Fibroblast of pulmonary artery (primary cell): ENCODE measurements at regions not wholly inside any gene's neighbourhood (a gene's known extent, or its start where the extent isn't known, plus 50 kb on each side); places are given as distances from the start of the nearest gene placed in this dataset.

Experiments used
- DNase-seq: peaks from one replicate; pipeline ENCODE4 v3.0.0-alpha.2; 2010; ENCODE audit warnings: low read depth
- H3K4me3 ChIP-seq: replicated peaks from 2 replicates; pipeline ENCODE4 v1.5.1; 2011; ENCODE audit warnings: low read depth, mild to moderate bottlenecking, control low read depth, low read length, moderate library complexity
- TF ChIP-seq, protein P1 (sequence below): IDR thresholded peaks from 2 replicates; pipeline ENCODE4 v1.5.1; 2011; ENCODE audit warnings: mild to moderate bottlenecking, control low read depth, low read length, inconsistent platforms; ENCODE audit errors: missing control alignments

DNA sequence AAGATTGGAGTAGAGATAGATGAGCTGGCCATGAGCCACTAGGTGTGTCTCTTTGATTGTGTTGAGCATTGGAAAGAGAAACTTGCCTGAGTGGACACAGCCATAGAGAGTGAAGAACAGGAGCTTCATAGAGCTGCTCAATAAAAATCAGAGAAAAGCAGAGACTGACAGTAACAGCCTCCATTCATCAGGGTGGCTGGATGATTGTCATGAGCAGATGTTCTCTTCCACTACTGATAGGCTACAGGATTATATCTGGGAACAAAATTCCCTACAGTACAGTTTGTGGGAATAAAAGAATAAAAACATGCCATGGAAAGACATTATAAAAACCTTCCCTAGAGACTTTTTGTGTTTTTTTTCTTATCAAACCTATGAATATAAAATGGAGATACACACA is 404.8 kb upstream of the ACVR2A start:
- no peak overlapping the region for H3K4me3 ChIP-seq
- DNase-seq: no peak
- TF ChIP-seq, protein P1, sequence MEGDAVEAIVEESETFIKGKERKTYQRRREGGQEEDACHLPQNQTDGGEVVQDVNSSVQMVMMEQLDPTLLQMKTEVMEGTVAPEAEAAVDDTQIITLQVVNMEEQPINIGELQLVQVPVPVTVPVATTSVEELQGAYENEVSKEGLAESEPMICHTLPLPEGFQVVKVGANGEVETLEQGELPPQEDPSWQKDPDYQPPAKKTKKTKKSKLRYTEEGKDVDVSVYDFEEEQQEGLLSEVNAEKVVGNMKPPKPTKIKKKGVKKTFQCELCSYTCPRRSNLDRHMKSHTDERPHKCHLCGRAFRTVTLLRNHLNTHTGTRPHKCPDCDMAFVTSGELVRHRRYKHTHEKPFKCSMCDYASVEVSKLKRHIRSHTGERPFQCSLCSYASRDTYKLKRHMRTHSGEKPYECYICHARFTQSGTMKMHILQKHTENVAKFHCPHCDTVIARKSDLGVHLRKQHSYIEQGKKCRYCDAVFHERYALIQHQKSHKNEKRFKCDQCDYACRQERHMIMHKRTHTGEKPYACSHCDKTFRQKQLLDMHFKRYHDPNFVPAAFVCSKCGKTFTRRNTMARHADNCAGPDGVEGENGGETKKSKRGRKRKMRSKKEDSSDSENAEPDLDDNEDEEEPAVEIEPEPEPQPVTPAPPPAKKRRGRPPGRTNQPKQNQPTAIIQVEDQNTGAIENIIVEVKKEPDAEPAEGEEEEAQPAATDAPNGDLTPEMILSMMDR: no peak

GRCh38 chr2:147438882-147439281 is 405.9 kb upstream of the ACVR2A start:
- TF ChIP-seq, protein P1: no peak
- no peak for DNase-seq
- H3K4me3 ChIP-seq: no peak overlapping the region

DNA sequence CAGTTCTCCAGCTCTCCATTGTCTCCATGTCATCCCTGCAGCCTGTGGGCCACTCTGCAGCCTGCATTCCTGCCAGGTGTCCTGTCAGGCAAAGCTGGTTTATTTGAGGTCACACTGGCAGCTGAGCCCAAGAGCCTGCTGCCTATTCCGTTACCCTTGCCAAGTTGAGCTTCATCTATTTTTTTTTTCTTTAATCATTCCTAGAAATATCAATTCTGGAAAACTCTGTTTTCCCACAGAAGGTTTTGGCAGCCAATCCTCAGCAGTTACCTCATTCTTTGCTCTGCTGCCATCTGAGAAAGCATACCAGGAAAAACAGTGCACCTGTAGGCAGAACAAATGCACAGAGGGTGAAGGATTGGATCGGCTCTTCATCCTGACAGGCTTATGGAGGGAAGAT is 411.0 kb upstream of the ACVR2A start:
- DNase-seq: no peak
- no peak overlapping the region for H3K4me3 ChIP-seq
- TF ChIP-seq, protein P1: no peak

DNA sequence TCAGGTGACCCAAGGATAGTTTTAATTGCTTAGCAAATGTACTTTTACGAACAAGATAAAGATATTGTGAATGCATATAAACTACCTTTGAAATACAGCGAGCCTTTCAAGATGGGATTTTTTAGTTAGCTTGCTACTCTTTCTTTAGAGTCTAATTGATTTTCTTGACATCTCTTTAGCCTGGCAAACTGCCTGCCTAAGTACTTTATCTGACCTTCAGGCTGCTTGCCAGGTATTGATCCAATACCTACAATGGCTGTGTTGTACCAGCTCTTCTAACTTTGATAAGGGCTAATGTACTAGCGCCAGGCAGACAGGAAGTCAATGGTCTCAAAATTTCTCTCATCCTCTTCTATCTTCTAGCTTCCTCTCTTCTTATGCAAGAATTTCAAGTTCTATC is 414.4 kb upstream of the ACVR2A start:
- TF ChIP-seq, protein P1: no peak
- DNase-seq: no peak
- H3K4me3 ChIP-seq: no peak overlapping the region

- H3K4me3 ChIP-seq: no peak overlapping the region
- DNase-seq: no peak
- TF ChIP-seq, protein P1: no peak
These were observed 416.6 kb upstream of the ACVR2A start for GRCh38 chr2:147428120-147428747.

DNA sequence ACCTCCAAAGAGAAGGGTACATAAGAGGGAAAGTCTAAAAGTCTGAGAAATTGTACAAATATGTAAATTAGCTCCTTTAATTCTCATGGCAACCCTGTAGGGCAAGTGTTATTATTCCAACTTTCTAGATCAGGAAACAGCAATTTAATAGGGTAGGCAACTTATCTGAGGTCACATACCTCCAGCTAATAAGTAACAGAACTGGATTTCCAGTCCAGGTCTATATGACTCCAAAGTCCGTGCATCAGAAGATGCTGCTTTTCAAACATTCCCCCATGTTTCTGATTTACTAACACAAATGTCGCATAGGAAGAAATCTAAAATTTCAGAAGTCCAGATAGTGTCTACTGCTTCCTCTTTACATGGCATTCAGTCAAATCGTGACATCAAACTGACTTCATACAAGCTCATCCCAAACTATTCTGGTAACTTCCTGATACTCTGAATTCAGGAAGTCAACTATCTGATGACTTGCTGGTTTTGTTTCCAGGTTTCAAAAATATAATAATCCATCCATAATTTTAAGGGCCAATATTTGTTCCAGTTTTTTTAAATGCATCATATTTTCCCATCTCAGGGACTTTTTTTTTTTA is 419.3 kb upstream of the ACVR2A start:
- no peak overlapping the region for H3K4me3 ChIP-seq
- no peak for DNase-seq
- TF ChIP-seq, protein P1: no peak

DNA sequence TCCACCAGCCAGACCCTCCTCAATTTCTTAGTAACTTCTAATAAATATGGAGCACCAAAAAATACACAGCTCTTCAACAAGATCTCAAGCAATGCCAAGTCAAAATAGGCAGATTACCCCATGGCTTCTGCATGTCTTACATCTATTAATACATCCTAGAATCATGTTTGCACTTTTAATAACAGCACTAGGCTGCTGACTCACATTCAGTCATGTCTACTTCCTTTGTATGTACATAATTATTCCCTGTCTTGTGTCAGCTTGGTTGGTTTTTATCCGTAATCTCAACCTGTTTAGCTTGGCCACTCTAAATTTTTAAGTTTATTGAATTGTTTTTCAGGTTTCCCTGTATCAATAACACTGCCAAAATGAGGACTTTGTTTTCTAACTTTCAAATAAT is 420.1 kb upstream of the ACVR2A start:
- TF ChIP-seq, protein P1: no peak
- no peak for DNase-seq
- no peak overlapping the region for H3K4me3 ChIP-seq
